ENCODE measurements at regions not wholly inside any gene's neighbourhood (a gene's known extent, or its start where the extent isn't known, plus 50 kb on each side); places are given as distances from the start of the nearest gene placed in this dataset.

- intact Hi-C loops (cut with DNase I, micrococcal nuclease): no loop called here
- no peak for DNase-seq
Observed at GRCh38 chr10:124237282-124237961, 144.0 kb upstream of the CHST15 start.

GRCh38 chr10:124236816-124237215, 143.4 kb upstream of the CHST15 start:
- no peaks in the 10 kb centered on the region for H3K9me3 ChIP-seq
- DNase-seq: no peak
- intact Hi-C loops (cut with DNase I, micrococcal nuclease): no loop called here
- H3K36me3 ChIP-seq (ENCODE audit: low read depth): no peaks in the 10 kb centered on the region
- no peak for TF ChIP-seq CTCF (IDR thresholded peaks at IDR 0.05)
- H3K4me3 ChIP-seq: no peak overlapping the region
- no peak for ATAC-seq
- no peaks in the 10 kb centered on the region for H3K4me1 ChIP-seq (ENCODE audit: low read depth)

More at GRCh38 chr10:124237282-124237961, 144.0 kb upstream of the CHST15 start:
- Histone ChIP-seq H3K36me3 (ENCODE audit: low read depth) (no peaks in the 10 kb centered on the region), H3K9me3 (no peaks in the 10 kb centered on the region), H3K4me1 (ENCODE audit: low read depth) (no peaks in the 10 kb centered on the region), H3K4me3 (no peak overlapping the region)
- no peak for ATAC-seq
- no peak for TF ChIP-seq CTCF (IDR thresholded peaks at IDR 0.05)

- no peak for ATAC-seq
- no peak for DNase-seq
- H3K4me1 ChIP-seq (ENCODE audit: low read depth): no peaks in the 10 kb centered on the region
- no peaks in the 10 kb centered on the region for H3K9me3 ChIP-seq
- no peaks in the 10 kb centered on the region for H3K36me3 ChIP-seq (ENCODE audit: low read depth)
- no peak overlapping the region for H3K4me3 ChIP-seq
- no peak for TF ChIP-seq CTCF (IDR thresholded peaks at IDR 0.05)
- intact Hi-C loops (cut with DNase I, micrococcal nuclease): no loop called here
Observed at GRCh38 chr10:124236136-124236535, 142.7 kb upstream of the CHST15 start.

- H3K4me1 ChIP-seq (ENCODE audit: low read depth): no peaks in the 10 kb centered on the region
- H3K9me3 ChIP-seq: no peaks in the 10 kb centered on the region
- no peak overlapping the region for H3K4me3 ChIP-seq
- TF ChIP-seq CTCF (IDR thresholded peaks at IDR 0.05): no peak
- DNase-seq: no peak
- intact Hi-C loops (cut with DNase I, micrococcal nuclease): no loop called here
- H3K36me3 ChIP-seq (ENCODE audit: low read depth): no peaks in the 10 kb centered on the region
- ATAC-seq: no peak
Observed at GRCh38 chr10:124235232-124235631, 141.8 kb upstream of the CHST15 start.

- Histone ChIP-seq H3K36me3 (ENCODE audit: low read depth) (no peaks in the 10 kb centered on the region), H3K9me3 (no peaks in the 10 kb centered on the region), H3K4me3 (no peak overlapping the region), H3K4me1 (ENCODE audit: low read depth) (no peaks in the 10 kb centered on the region)
- TF ChIP-seq CTCF (IDR thresholded peaks at IDR 0.05): no peak
- DNase-seq: no peak
- intact Hi-C loops (cut with DNase I, micrococcal nuclease): no loop called here
- ATAC-seq: no peak
Observed at GRCh38 chr10:124233546-124234138, 140.2 kb upstream of the CHST15 start.
